ENCODE measurements at regions not wholly inside any gene's neighbourhood (a gene's known extent, or its start where the extent isn't known, plus 50 kb on each side); places are given as distances from the start of the nearest gene placed in this dataset.

GRCh38 chr4:78666830-78667258, 109.3 kb upstream of the BMP2K start:
- TF ChIP-seq CTCF (IDR thresholded peaks at IDR 0.05) = no peak
- Histone ChIP-seq H3K27me3 (no peaks in the 10 kb centered on the region), H3K36me3 (no peaks in the 10 kb centered on the region), H3K4me1 (peaks cover 0 to 8% (median 4%) of the 10 kb centered on the region in 4 donors), H3K27ac (no peak overlapping the region), H3K9me3 (no peaks in the 10 kb centered on the region), H3K4me3 (no peak overlapping the region)
- no peak for DNase-seq
- intact Hi-C loops (cut with DNase I; ENCODE audit: low total_unique reads) = no loop called here

- TF ChIP-seq CTCF (IDR thresholded peaks at IDR 0.05) = no peak
- Histone ChIP-seq H3K27me3 (no peaks in the 10 kb centered on the region), H3K27ac (no peak overlapping the region), H3K9me3 (no peaks in the 10 kb centered on the region), H3K36me3 (no peaks in the 10 kb centered on the region), H3K4me3 (no peak overlapping the region), H3K4me1 (peaks cover 0 to 3% (median under 1%) of the 10 kb centered on the region in 4 donors)
- no peak for DNase-seq
- intact Hi-C loops (cut with DNase I; ENCODE audit: low total_unique reads) = no loop called here
These were observed 108.8 kb upstream of the BMP2K start for GRCh38 chr4:78667325-78667724.

GRCh38 chr4:78667764-78668163, 108.4 kb upstream of the BMP2K start:
- intact Hi-C loops (cut with DNase I; ENCODE audit: low total_unique reads) = no loop called here
- no peak overlapping the region for H3K27ac ChIP-seq
- no peak for DNase-seq
- TF ChIP-seq CTCF (IDR thresholded peaks at IDR 0.05) = no peak
- no peak overlapping the region for H3K4me3 ChIP-seq
- no peaks in the 10 kb centered on the region for H3K27me3 ChIP-seq
- no peaks in the 10 kb centered on the region for H3K9me3 ChIP-seq
- H3K36me3 ChIP-seq = no peaks in the 10 kb centered on the region
- H3K4me1 ChIP-seq = peaks cover 0 to under 1% (median 0%) of the 10 kb centered on the region in 4 donors

- intact Hi-C loops (cut with DNase I; ENCODE audit: low total_unique reads) = no loop called here
- no peak for DNase-seq
These were observed 106.7 kb upstream of the BMP2K start for GRCh38 chr4:78669453-78669852.

GRCh38 chr4:78671903-78672815, 104.0 kb upstream of the BMP2K start:
- intact Hi-C loops (cut with DNase I; ENCODE audit: low total_unique reads) = no loop called here
- no peak for DNase-seq
- TF ChIP-seq CTCF (IDR thresholded peaks at IDR 0.05) = no peak
- no peaks in the 10 kb centered on the region for H3K36me3 ChIP-seq
- no peaks in the 10 kb centered on the region for H3K4me1 ChIP-seq
- H3K27ac ChIP-seq = no peak overlapping the region
- H3K4me3 ChIP-seq = no peak overlapping the region
- H3K27me3 ChIP-seq = no peaks in the 10 kb centered on the region
- H3K9me3 ChIP-seq = no peaks in the 10 kb centered on the region

More at GRCh38 chr4:78669453-78669852, 106.7 kb upstream of the BMP2K start:
- H3K27me3 ChIP-seq = no peaks in the 10 kb centered on the region
- no peak overlapping the region for H3K27ac ChIP-seq
- no peak for TF ChIP-seq CTCF (IDR thresholded peaks at IDR 0.05)
- H3K9me3 ChIP-seq = no peaks in the 10 kb centered on the region
- H3K4me3 ChIP-seq = no peak overlapping the region
- no peaks in the 10 kb centered on the region for H3K36me3 ChIP-seq
- no peaks in the 10 kb centered on the region for H3K4me1 ChIP-seq
